GM12891 (cell line): ENCODE measurements at regions not wholly inside any gene's neighbourhood (a gene's known extent, or its start where the extent isn't known, plus 50 kb on each side); places are given as distances from the start of the nearest gene placed in this dataset.

Experiments used
- DNase-seq: peaks from one replicate; pipeline ENCODE4 v3.0.0; 2011; ENCODE audit warnings: low spot score; ENCODE audit not compliant: insufficient read length
- FAIRE-seq: peaks from 2 replicates; lab custom pipeline; 2011; peaks lifted over from hg19 to GRCh38; lab: Jason Lieb, UNC
- PAX5 ChIP-seq: IDR thresholded peaks from 2 replicates; pipeline ENCODE4 v1.6.1; 2011; ENCODE audit warnings: low read length, moderate library complexity, mild to moderate bottlenecking; ENCODE audit not compliant: insufficient read depth, severe bottlenecking
- POLR2A ChIP-seq: IDR thresholded peaks from 2 replicates; pipeline ENCODE4 v1.6.1; 2011; ENCODE audit warnings: low read depth, low read length, control low read depth
- POLR2AphosphoS5 ChIP-seq: IDR thresholded peaks from 2 replicates; pipeline ENCODE4 v1.6.1; 2011; ENCODE audit warnings: low read depth, low read length, control low read depth
- POU2F2 ChIP-seq: IDR thresholded peaks from 2 replicates; pipeline ENCODE4 v1.6.1; 2011; ENCODE audit warnings: low read depth, mild to moderate bottlenecking, control low read depth, low read length, moderate library complexity
- SPI1 ChIP-seq: IDR thresholded peaks from 2 replicates; pipeline ENCODE4 v1.6.1; 2011; ENCODE audit warnings: low read depth, low read length, control low read depth
- TAF1 ChIP-seq: IDR thresholded peaks from 2 replicates; pipeline ENCODE4 v1.6.1; 2011; ENCODE audit warnings: low read depth, low read length, control low read depth

GRCh38 chr15:77775373-77775772 is 142.7 kb upstream of the LINGO1 start:
- no peak for DNase-seq
- TF ChIP-seq POLR2AphosphoS5 (no peak), POLR2A (no peak)
- no peak for FAIRE-seq

- no peak for FAIRE-seq
- TF ChIP-seq TAF1 = no peak
- no peak for TF ChIP-seq PAX5
- TF ChIP-seq POLR2AphosphoS5 = no peak
- DNase-seq = no peak
Observed at GRCh38 chr15:77774350-77774749, 141.6 kb upstream of the LINGO1 start.

GRCh38 chr15:77773903-77774302 is 141.2 kb upstream of the LINGO1 start:
- FAIRE-seq (no peak), DNase-seq (no peak)
- no peak for TF ChIP-seq POLR2AphosphoS5
- no peak for TF ChIP-seq PAX5
- TF ChIP-seq POU2F2 = no peak
- no peak for TF ChIP-seq TAF1
- TF ChIP-seq POLR2A = no peak
- no peak for TF ChIP-seq SPI1

- TF ChIP-seq PAX5 = no peak
- TF ChIP-seq POU2F2 = no peak
- no peak for TF ChIP-seq POLR2A
- no peak for TF ChIP-seq TAF1
- TF ChIP-seq SPI1 = no peak
- FAIRE-seq (no peak), DNase-seq (no peak)
Observed at GRCh38 chr15:77772641-77773402, 140.1 kb upstream of the LINGO1 start.

- no peak for FAIRE-seq
- no peak for DNase-seq
- TF ChIP-seq PAX5 (no peak), TAF1 (no peak), SPI1 (no peak), POU2F2 (no peak), POLR2A (no peak), POLR2AphosphoS5 (no peak)
Observed at GRCh38 chr15:77771616-77772015, 138.9 kb upstream of the LINGO1 start.

GRCh38 chr15:77769700-77770099 is 137.0 kb upstream of the LINGO1 start:
- no peak for DNase-seq
- no peak for TF ChIP-seq POLR2AphosphoS5
- no peak for TF ChIP-seq TAF1
- TF ChIP-seq POLR2A = no peak
- TF ChIP-seq POU2F2 = no peak
- TF ChIP-seq PAX5 = no peak
- TF ChIP-seq SPI1 = no peak
- FAIRE-seq = no peak

GRCh38 chr15:77768521-77769078 is 135.9 kb upstream of the LINGO1 start:
- no peak for FAIRE-seq
- TF ChIP-seq POLR2AphosphoS5 (no peak), POLR2A (no peak), TAF1 (no peak), POU2F2 (no peak), PAX5 (no peak), SPI1 (no peak)
- DNase-seq = no peak

GRCh38 chr15:77768107-77768506 is 135.4 kb upstream of the LINGO1 start:
- no peak for TF ChIP-seq POLR2AphosphoS5
- no peak for TF ChIP-seq POU2F2
- TF ChIP-seq PAX5 = no peak
- TF ChIP-seq TAF1 = no peak
- no peak for TF ChIP-seq SPI1
- TF ChIP-seq POLR2A = no peak
- FAIRE-seq (no peak), DNase-seq (no peak)

GRCh38 chr15:77764095-77764494 is 131.4 kb upstream of the LINGO1 start:
- TF ChIP-seq SPI1 = no peak
- TF ChIP-seq POU2F2 = no peak
- TF ChIP-seq POLR2AphosphoS5 = no peak
- TF ChIP-seq POLR2A = no peak
- no peak for TF ChIP-seq PAX5
- no peak for TF ChIP-seq TAF1
- no peak for DNase-seq
- no peak for FAIRE-seq
